HCT116 (cell line): ENCODE measurements at regions not wholly inside any gene's neighbourhood (a gene's known extent, or its start where the extent isn't known, plus 50 kb on each side); places are given as distances from the start of the nearest gene placed in this dataset.

Experiments
- ATAC-seq: fragments of 200-7000 bp; cut with Tn5 transposase; 2 replicates; pipeline ENCODE4 v1.9.1; 2020; ENCODE audit warnings: mild to moderate bottlenecking, moderate library complexity
- BruUV-seq: library from RNA; stranded (reverse); fragments of 400-500 nt; replicated peaks from 2 replicates; lab custom pipeline; 2021; lab: Mats Ljungman, UMichigan
- CTCF ChIA-PET: fragments of 300-600 bp; sonication (Branson Sonifier 250); formaldehyde crosslinking; loops from one replicate; lab custom pipeline; 2021; ENCODE audit warnings: antibody characterized with exemption; lab: Charles Lee
- POLR2A ChIA-PET: fragments of 300-600, 350-600 bp; sonication (Branson Sonifier 250); formaldehyde crosslinking; loops from one replicate; lab custom pipeline; 2021; ENCODE audit warnings: antibody characterized with exemption; lab: Charles Lee
- RAD21 ChIA-PET, 2 experiments: fragments of 300-600 bp; sonication (Branson Sonifier 250); formaldehyde crosslinking; loops; one replicate each; lab custom pipeline; 2023; ENCODE audit warnings: low total read pairs in 2 of 2; ENCODE audit not compliant: uncharacterized antibody in 2 of 2, unreplicated experiment in 2 of 2, low non-redundant PET in 1 of 2; lab: Charles Lee
- DNase-seq: peaks from one replicate; pipeline ENCODE4 v3.0.0-alpha.2; 2010; ENCODE audit warnings: low read depth, low spot score
- H2AFZ ChIP-seq: fragments of 200-600 bp; shearing (Covaris generic), sonication (generic); 2 replicates; pipeline ENCODE4 v1.6.1; 2017; ENCODE audit warnings: low read depth, mixed run types, mixed read lengths, antibody characterized with exemption, low read length; ENCODE audit not compliant: poor library complexity, severe bottlenecking
- H3K27ac ChIP-seq: 2 replicates; pipeline ENCODE4 v1.5.1; 2012; ENCODE audit warnings: low read depth, low read length
- H3K27me3 ChIP-seq: fragments of 200-600 bp; sonication (generic); 2 replicates; pipeline ENCODE4 v1.6.1; 2016; ENCODE audit warnings: mixed run types, low read length, mixed read lengths; ENCODE audit not compliant: insufficient read depth
- H3K36me3 ChIP-seq, 2 experiments: fragments of 200-500 bp in 1 of 2; fragments of 200-600 bp in 1 of 2; sonication (Bioruptor generic) in 1 of 2; sonication (generic) in 1 of 2; 2 replicates each; pipeline versions ENCODE4 v1.5.1 to v1.6.1; 2014 to 2016; ENCODE audit warnings: low read length in 2 of 2, inconsistent platforms in 1 of 2, mixed read lengths in 1 of 2, mixed run types in 1 of 2; ENCODE audit not compliant: insufficient read depth in 2 of 2, control insufficient read depth in 1 of 2
- H3K4me1 ChIP-seq, 2 experiments: fragments of 200-600 bp in 1 of 2; sonication (generic) in 1 of 2; 2 replicates each; pipeline versions ENCODE4 v1.5.1 to v1.6.1; 2012 to 2017; ENCODE audit warnings: low read length in 2 of 2, inconsistent platforms in 1 of 2, mild to moderate bottlenecking in 1 of 2, mixed read lengths in 1 of 2, mixed run types in 1 of 2, moderate library complexity in 1 of 2; ENCODE audit not compliant: insufficient read depth in 2 of 2, control insufficient read depth in 1 of 2
- H3K4me2 ChIP-seq: fragments of 200-600 bp; sonication (generic); 2 replicates; pipeline ENCODE4 v1.6.1; 2017; ENCODE audit warnings: mixed run types, low read length, mixed read lengths
- H3K4me3 ChIP-seq, 2 experiments: fragments of 200-600 bp in 1 of 2; sonication (generic) in 1 of 2; replicated peaks in 1 of 2; 2 replicates each; pipeline ENCODE4 v1.5.1; 2011 to 2016; ENCODE audit warnings: low read length in 2 of 2, control low read depth in 1 of 2, low read depth in 1 of 2, mild to moderate bottlenecking in 1 of 2, mixed read lengths in 1 of 2, mixed run types in 1 of 2
- H3K79me2 ChIP-seq: fragments of 200-600 bp; sonication (generic); 2 replicates; pipeline ENCODE4 v1.6.1; 2017; ENCODE audit warnings: mild to moderate bottlenecking, mixed run types, low read length, moderate library complexity, mixed read lengths; ENCODE audit not compliant: insufficient read depth
- H3K9ac ChIP-seq: fragments of 200-600 bp; sonication (generic); 2 replicates; pipeline ENCODE4 v1.6.1; 2016; ENCODE audit warnings: low read length, mixed read lengths
- H3K9me2 ChIP-seq: fragments of 200-600 bp; sonication (generic), shearing (Covaris generic); 2 replicates; pipeline ENCODE4 v1.6.1; 2017; ENCODE audit warnings: mixed run types, mild to moderate bottlenecking, moderate library complexity; ENCODE audit not compliant: insufficient read depth
- H3K9me3 ChIP-seq, 2 experiments: fragments of 200-500 bp in 1 of 2; fragments of 200-600 bp in 1 of 2; sonication (Bioruptor generic) in 1 of 2; sonication (generic) in 1 of 2; 2 replicates each; pipeline ENCODE4 v1.6.1; 2014 to 2017; ENCODE audit warnings: low read length in 2 of 2, mixed read lengths in 2 of 2, inconsistent platforms in 1 of 2, low read depth in 1 of 2, mild to moderate bottlenecking in 1 of 2, mixed run types in 1 of 2, moderate library complexity in 1 of 2; ENCODE audit not compliant: control insufficient read depth in 1 of 2, insufficient read depth in 1 of 2
- H4K20me1 ChIP-seq: fragments of 200-600 bp; sonication (generic), shearing (Covaris generic); 2 replicates; pipeline ENCODE4 v1.6.1; 2017; ENCODE audit warnings: mixed run types, mild to moderate bottlenecking, moderate library complexity; ENCODE audit not compliant: insufficient read depth
- CBX3 ChIP-seq: IDR thresholded peaks from 2 replicates; pipeline ENCODE4 v1.6.1; 2012; ENCODE audit warnings: low read depth
- CEBPB ChIP-seq: IDR thresholded peaks from 2 replicates; pipeline ENCODE4 v1.6.1; 2012; ENCODE audit warnings: low read depth
- ELF1 ChIP-seq: IDR thresholded peaks from 2 replicates; pipeline ENCODE4 v1.6.1; 2012; ENCODE audit warnings: low read depth, borderline replicate concordance
- FOSL1 ChIP-seq: IDR thresholded peaks from 2 replicates; pipeline ENCODE4 v1.6.1; 2012; ENCODE audit warnings: low read depth
- JUND ChIP-seq: IDR thresholded peaks from 2 replicates; pipeline ENCODE4 v1.6.1; 2012
- POLR2A ChIP-seq: IDR thresholded peaks from 2 replicates; pipeline ENCODE4 v1.7.0; 2011; ENCODE audit warnings: borderline replicate concordance; ENCODE audit not compliant: insufficient read depth, insufficient read length; ENCODE audit errors: extremely low read depth
- POLR2AphosphoS5 ChIP-seq: IDR thresholded peaks from 2 replicates; pipeline ENCODE4 v1.6.1; 2011; ENCODE audit warnings: mild to moderate bottlenecking, low read depth, low read length, moderate library complexity
- RAD21 ChIP-seq: IDR thresholded peaks from 2 replicates; pipeline ENCODE4 v1.6.1; 2012; ENCODE audit warnings: low read depth, mild to moderate bottlenecking
- SIN3A ChIP-seq: IDR thresholded peaks from 2 replicates; pipeline ENCODE4 v1.6.1; 2012; ENCODE audit warnings: low read depth
- SRF ChIP-seq: IDR thresholded peaks from 2 replicates; pipeline ENCODE4 v1.6.1; 2012; ENCODE audit warnings: low read depth
- TCF7L2 ChIP-seq: IDR thresholded peaks from 2 replicates; pipeline ENCODE4 v1.7.0; 2011; ENCODE audit warnings: borderline replicate concordance, inconsistent platforms; ENCODE audit not compliant: insufficient read depth, insufficient read length; ENCODE audit errors: extremely low read depth
- YY1 ChIP-seq: IDR thresholded peaks from 2 replicates; pipeline ENCODE4 v1.6.1; 2011; ENCODE audit warnings: low read length, low read depth, moderate library complexity, mild to moderate bottlenecking; ENCODE audit not compliant: insufficient replicate concordance; ENCODE audit errors: extremely low read depth
- ZNF274 ChIP-seq: fragments of 200-500 bp; sonication (Bioruptor generic); IDR thresholded peaks from 2 replicates; pipeline ENCODE4 v1.6.1; 2014; ENCODE audit warnings: mild to moderate bottlenecking, low read depth, low read length, inconsistent platforms
- intact Hi-C: fragments of 100-400 bp; cut with micrococcal nuclease; formaldehyde crosslinking; loops from 2 replicates; pipeline ENCODE4 v1.10.0; 2022
- TF ChIP-seq, protein P1 (sequence below), 3 experiments: fragments of 200-600 bp in 1 of 3; sonication (generic) in 1 of 3; IDR thresholded peaks in 2 of 3; conservative IDR thresholded peaks in 1 of 3; 2 replicates each; pipeline ENCODE4 v1.5.1; 2012 to 2017; ENCODE audit warnings: low read depth in 2 of 3, low read length in 2 of 3, antibody characterized with exemption in 1 of 3, borderline replicate concordance in 1 of 3, control low read depth in 1 of 3, mild to moderate bottlenecking in 1 of 3, mixed read lengths in 1 of 3, mixed run types in 1 of 3, moderate library complexity in 1 of 3; ENCODE audit not compliant: insufficient read depth in 1 of 3

- POLR2A ChIA-PET: no interaction called here
- Histone ChIP-seq H3K79me2 (no peaks in the 10 kb centered on the region), H3K9me3 (no peaks in the 10 kb centered on the region), H3K27me3 (peaks cover 83% of the 10 kb centered on the region), H3K4me3 (no peak overlapping the region), H3K4me2 (no peak overlapping the region), H3K9ac (no peak overlapping the region), H4K20me1 (no peaks in the 10 kb centered on the region), H3K9me2 (no peaks in the 10 kb centered on the region), H3K27ac (no peak overlapping the region), H2AFZ (no peak overlapping the region), H3K4me1 (no peaks in the 10 kb centered on the region), H3K36me3 (no peaks in the 10 kb centered on the region)
- intact Hi-C loops: no loop called here
- ATAC-seq (no peak), DNase-seq (no peak)
- TF ChIP-seq POLR2A: no peak
- TF ChIP-seq ZNF274: no peak
- no peak for TF ChIP-seq SRF
- TF ChIP-seq SIN3A: no peak
- TF ChIP-seq JUND: no peak
- TF ChIP-seq POLR2AphosphoS5: no peak
- TF ChIP-seq TCF7L2: no peak
- TF ChIP-seq RAD21: no peak
- no peak for TF ChIP-seq FOSL1
- TF ChIP-seq YY1: no peak
- no peak for TF ChIP-seq ELF1
- TF ChIP-seq, protein P1, sequence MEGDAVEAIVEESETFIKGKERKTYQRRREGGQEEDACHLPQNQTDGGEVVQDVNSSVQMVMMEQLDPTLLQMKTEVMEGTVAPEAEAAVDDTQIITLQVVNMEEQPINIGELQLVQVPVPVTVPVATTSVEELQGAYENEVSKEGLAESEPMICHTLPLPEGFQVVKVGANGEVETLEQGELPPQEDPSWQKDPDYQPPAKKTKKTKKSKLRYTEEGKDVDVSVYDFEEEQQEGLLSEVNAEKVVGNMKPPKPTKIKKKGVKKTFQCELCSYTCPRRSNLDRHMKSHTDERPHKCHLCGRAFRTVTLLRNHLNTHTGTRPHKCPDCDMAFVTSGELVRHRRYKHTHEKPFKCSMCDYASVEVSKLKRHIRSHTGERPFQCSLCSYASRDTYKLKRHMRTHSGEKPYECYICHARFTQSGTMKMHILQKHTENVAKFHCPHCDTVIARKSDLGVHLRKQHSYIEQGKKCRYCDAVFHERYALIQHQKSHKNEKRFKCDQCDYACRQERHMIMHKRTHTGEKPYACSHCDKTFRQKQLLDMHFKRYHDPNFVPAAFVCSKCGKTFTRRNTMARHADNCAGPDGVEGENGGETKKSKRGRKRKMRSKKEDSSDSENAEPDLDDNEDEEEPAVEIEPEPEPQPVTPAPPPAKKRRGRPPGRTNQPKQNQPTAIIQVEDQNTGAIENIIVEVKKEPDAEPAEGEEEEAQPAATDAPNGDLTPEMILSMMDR (IDR thresholded peaks at IDR 0.05 in 2 of 3, conservative IDR thresholded peaks at IDR 0.05 in 1 of 3; ENCODE audit: borderline replicate concordance in 1 of 3, insufficient read depth in 1 of 3, low read depth in 2 of 3, low read length in 2 of 3): no peak
- no peak for TF ChIP-seq CEBPB
- TF ChIP-seq CBX3: no peak
- BruUV-seq: no TSS peak
- CTCF ChIA-PET: no interaction called here
- RAD21 ChIA-PET: no interaction called here
These were observed 553.3 kb upstream of the TNP1 start for GRCh38 chr2:217413193-217413592.
